ENCODE measurements at regions not wholly inside any gene's neighbourhood (a gene's known extent, or its start where the extent isn't known, plus 50 kb on each side); places are given as distances from the start of the nearest gene placed in this dataset.

DNA sequence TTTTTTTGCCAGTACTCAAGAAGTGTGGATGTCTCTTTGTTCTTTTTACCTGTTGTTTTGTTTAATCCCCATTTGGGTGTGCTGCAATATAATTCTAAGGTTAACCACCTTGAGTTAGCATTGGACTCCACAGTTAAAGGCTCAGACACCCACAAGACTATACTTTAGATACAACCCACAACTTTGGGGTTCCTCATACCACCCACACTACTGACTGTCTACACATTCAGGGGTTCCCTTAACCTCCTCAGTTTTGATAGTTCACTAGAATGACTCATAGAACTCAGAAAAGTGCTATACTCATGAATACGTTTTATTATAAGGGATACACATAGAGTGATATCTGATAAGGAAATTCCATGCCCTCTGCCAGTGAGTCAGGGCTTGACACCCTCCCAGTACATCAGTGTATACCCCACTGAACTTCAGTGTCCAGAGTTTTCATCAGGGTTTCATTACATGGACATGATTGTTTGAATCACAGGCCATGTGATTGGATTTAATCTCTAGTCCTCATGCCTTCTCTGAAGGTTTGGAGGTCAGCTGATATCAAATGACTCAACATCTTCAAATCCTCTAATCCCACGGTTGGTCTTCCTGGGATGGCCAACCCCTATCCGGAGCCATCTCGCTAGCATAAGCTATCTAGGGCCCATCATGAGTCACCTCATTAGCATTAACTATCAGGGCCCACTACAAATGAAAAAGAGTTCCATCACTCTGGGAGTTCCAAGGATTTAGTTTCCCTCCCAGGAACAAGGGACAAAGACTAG lies 357.7 kb upstream of the EMCN start:
- Mint-ChIP-seq H3K27me3 (ENCODE audit: insufficient read depth) (no peaks in the 10 kb centered on the region), H3K36me3 (ENCODE audit: low read depth) (no peaks in the 10 kb centered on the region), H3K4me1 (peaks cover 12% of the 10 kb centered on the region), H3K27ac (no peak overlapping the region), H3K4me3 (no peak overlapping the region), H3K9me3 (no peaks in the 10 kb centered on the region)
- Histone ChIP-seq H3K27ac (ENCODE audit: low read depth, low read length) (no peak overlapping the region), H3K9me3 (ENCODE audit: control insufficient read depth, low read length) (peaks cover 5% of the 10 kb centered on the region), H3K27me3 (ENCODE audit: control insufficient read depth, insufficient read depth, low read length, poor library complexity, severe bottlenecking) (no peaks in the 10 kb centered on the region), H3K4me1 (ENCODE audit: control insufficient read depth, insufficient read depth, low read length) (peaks cover under 1% of the 10 kb centered on the region), H3K9ac (ENCODE audit: extremely low read depth, low read length, poor library complexity, severe bottlenecking) (no peak overlapping the region), H3K4me3 (ENCODE audit: low read length) (no peak overlapping the region), H3K36me3 (ENCODE audit: control insufficient read depth, insufficient read depth, low read length) (no peaks in the 10 kb centered on the region)
- WGBS, 2 experiments (ENCODE audit: insufficient coverage in 1 of 2, insufficient read length in 1 of 2): 92 to 96% methylated on average over 3 to 4 of the region's 4 CpGs
- TF ChIP-seq, protein P1, sequence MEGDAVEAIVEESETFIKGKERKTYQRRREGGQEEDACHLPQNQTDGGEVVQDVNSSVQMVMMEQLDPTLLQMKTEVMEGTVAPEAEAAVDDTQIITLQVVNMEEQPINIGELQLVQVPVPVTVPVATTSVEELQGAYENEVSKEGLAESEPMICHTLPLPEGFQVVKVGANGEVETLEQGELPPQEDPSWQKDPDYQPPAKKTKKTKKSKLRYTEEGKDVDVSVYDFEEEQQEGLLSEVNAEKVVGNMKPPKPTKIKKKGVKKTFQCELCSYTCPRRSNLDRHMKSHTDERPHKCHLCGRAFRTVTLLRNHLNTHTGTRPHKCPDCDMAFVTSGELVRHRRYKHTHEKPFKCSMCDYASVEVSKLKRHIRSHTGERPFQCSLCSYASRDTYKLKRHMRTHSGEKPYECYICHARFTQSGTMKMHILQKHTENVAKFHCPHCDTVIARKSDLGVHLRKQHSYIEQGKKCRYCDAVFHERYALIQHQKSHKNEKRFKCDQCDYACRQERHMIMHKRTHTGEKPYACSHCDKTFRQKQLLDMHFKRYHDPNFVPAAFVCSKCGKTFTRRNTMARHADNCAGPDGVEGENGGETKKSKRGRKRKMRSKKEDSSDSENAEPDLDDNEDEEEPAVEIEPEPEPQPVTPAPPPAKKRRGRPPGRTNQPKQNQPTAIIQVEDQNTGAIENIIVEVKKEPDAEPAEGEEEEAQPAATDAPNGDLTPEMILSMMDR (conservative IDR thresholded peaks at IDR 0.05): no peak
- no peak for DNase-seq

DNA sequence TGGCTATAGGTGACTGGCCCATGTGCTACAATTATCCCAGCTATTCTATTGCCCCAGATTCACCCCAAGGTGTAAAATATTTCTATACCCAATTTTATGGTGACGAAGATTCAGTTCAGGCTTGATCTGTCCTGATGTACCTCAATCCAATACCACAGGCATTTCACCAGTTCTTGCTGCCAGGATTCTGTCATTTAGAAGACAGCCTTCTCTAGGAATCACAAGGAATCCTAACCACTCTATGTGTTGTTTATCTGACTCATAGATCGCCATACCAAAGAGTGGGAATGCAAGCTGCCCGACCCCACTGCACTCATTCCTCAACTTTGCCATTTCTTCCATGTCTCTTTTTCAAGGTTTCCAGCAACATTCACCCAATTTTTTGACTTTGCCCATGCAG lies 355.0 kb upstream of the EMCN start:
- DNase-seq: no peak
- TF ChIP-seq, protein P1 (conservative IDR thresholded peaks at IDR 0.05): no peak
- no peak overlapping the region for H3K4me3 ChIP-seq (ENCODE audit: low read length)
- Mint-ChIP-seq H3K9me3 (peaks cover 1% of the 10 kb centered on the region), H3K36me3 (ENCODE audit: low read depth) (no peaks in the 10 kb centered on the region), H3K27ac (no peak overlapping the region), H3K4me1 (peaks cover 6% of the 10 kb centered on the region), H3K4me3 (no peak overlapping the region), H3K27me3 (ENCODE audit: insufficient read depth) (no peaks in the 10 kb centered on the region)
- WGBS, 2 experiments (ENCODE audit: insufficient coverage in 1 of 2, insufficient read length in 1 of 2): 90 to 92% methylated on average over 3 of the region's 3 CpGs
- H3K9ac ChIP-seq (ENCODE audit: extremely low read depth, low read length, poor library complexity, severe bottlenecking): no peak overlapping the region
- peaks cover 5% of the 10 kb centered on the region for H3K9me3 ChIP-seq (ENCODE audit: control insufficient read depth, low read length)
- H3K4me1 ChIP-seq (ENCODE audit: control insufficient read depth, insufficient read depth, low read length): no peaks in the 10 kb centered on the region
- no peak overlapping the region for H3K27ac ChIP-seq (ENCODE audit: low read depth, low read length)
- H3K36me3 ChIP-seq (ENCODE audit: control insufficient read depth, insufficient read depth, low read length): no peaks in the 10 kb centered on the region
- H3K27me3 ChIP-seq (ENCODE audit: control insufficient read depth, insufficient read depth, low read length, poor library complexity, severe bottlenecking): no peaks in the 10 kb centered on the region

DNA sequence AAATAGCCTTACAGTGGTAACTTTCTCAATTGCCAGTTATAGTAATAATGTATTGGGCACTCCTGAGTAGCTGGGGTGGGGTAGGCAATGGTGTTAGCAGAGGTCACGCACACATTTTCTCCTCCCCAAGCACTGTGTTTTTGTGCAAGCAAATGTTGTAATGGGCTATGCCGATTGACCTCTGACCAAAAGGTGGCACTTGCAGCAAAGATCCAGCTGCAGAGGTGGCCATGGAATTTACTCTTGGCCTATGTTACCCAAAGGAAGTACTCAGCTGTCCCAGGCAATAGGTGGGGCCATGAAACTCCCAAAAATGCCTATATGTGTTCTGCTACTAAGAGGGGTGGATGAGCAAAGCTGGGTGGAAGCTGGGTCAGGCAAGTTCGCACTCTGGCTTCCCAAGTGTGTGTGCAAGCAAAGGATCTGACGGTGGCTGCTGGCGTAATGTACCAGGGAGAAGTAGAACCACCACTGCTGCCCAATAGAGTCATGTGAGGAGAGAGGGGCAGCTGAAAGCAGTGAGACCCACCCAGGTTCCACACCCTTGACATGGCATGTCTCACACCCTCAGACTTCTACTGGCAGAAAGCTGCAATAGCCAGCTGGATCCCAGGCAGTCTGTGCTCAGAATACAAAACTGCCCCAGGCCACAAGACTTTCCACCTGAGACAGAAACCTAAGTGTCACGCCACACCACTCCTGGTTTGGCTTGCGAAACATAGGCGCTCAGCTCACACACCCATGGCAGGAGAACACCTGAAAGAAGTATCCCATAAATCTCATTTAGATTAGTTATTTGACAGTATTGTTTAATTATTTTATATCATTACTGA lies 353.3 kb upstream of the EMCN start:
- Mint-ChIP-seq H3K27ac (no peak overlapping the region), H3K4me3 (no peak overlapping the region), H3K36me3 (ENCODE audit: low read depth) (peaks cover 3% of the 10 kb centered on the region), H3K27me3 (ENCODE audit: insufficient read depth) (no peaks in the 10 kb centered on the region), H3K9me3 (peaks cover 18% of the 10 kb centered on the region), H3K4me1 (peaks cover 6% of the 10 kb centered on the region)
- peaks cover 9% of the 10 kb centered on the region for H3K9me3 ChIP-seq (ENCODE audit: control insufficient read depth, low read length)
- H3K27me3 ChIP-seq (ENCODE audit: control insufficient read depth, insufficient read depth, low read length, poor library complexity, severe bottlenecking): no peaks in the 10 kb centered on the region
- no peak overlapping the region for H3K9ac ChIP-seq (ENCODE audit: extremely low read depth, low read length, poor library complexity, severe bottlenecking)
- no peaks in the 10 kb centered on the region for H3K36me3 ChIP-seq (ENCODE audit: control insufficient read depth, insufficient read depth, low read length)
- H3K27ac ChIP-seq (ENCODE audit: low read depth, low read length): no peak overlapping the region
- WGBS, 2 experiments (ENCODE audit: insufficient coverage in 1 of 2, insufficient read length in 1 of 2): 93 to 100% methylated on average over 2 to 8 of the region's 8 CpGs
- DNase-seq: no peak
- no peak overlapping the region for H3K4me3 ChIP-seq (ENCODE audit: low read length)
- TF ChIP-seq, protein P1 (conservative IDR thresholded peaks at IDR 0.05): no peak
- no peaks in the 10 kb centered on the region for H3K4me1 ChIP-seq (ENCODE audit: control insufficient read depth, insufficient read depth, low read length)

Data from endodermal cell (in vitro differentiated cells).